ENCODE measurements at regions not wholly inside any gene's neighbourhood (a gene's known extent, or its start where the extent isn't known, plus 50 kb on each side); places are given as distances from the start of the nearest gene placed in this dataset.
"Not testable (repeated sequence)": the region's sequence is repeated elsewhere in the genome, so short reads cannot be mapped to it uniquely, and the experiment has no call there.

GRCh38 chr1:116185161-116185701 lies 74.0 kb downstream of the MAB21L3 start:
- DNase-seq, result no peak

DNA sequence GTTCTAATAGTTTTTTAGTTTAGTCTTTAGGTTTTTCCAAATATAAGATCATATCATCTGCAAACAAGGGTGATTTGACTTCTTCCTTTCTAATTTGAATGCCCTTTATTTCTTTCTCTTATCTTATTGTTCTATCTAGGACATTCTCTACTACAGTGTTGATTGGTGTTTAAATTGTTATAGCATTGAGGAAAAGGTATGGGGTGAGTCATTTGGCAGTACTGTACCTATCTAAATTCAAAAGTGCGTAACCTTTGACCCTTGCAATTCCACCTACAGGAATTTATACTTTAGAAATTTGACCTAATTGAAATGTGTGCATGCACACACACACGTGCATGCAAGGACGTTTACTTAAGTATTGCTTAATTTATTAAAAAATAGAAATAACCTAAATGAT lies 78.3 kb downstream of the MAB21L3 start:
- no peak for DNase-seq

GRCh38 chr1:116191294-116191693 lies 80.1 kb downstream of the MAB21L3 start:
- DNase-seq, result no peak

GRCh38 chr1:116193768-116194167 lies 82.6 kb downstream of the MAB21L3 start:
- no peak for DNase-seq

DNA sequence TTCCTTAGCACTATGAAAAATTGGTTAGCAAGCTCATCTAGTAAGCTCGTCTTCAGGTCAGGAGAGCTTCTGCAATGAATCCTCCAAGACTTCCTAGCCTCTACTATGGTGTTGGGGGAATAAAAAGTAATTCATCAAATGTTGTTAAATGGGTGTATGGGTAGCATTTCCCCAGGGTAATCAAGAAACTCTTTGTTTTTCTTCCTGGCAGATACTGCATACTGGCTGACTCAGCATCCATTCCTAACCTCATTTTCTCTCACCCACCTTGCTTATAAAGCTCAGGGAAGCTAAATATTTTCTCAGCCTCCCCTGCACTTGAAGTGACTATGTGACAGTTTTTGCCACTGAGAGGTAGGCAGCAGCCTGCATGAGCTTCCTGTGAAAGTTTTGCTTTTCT lies 83.4 kb downstream of the MAB21L3 start:
- DNase-seq, result no peak

DNA sequence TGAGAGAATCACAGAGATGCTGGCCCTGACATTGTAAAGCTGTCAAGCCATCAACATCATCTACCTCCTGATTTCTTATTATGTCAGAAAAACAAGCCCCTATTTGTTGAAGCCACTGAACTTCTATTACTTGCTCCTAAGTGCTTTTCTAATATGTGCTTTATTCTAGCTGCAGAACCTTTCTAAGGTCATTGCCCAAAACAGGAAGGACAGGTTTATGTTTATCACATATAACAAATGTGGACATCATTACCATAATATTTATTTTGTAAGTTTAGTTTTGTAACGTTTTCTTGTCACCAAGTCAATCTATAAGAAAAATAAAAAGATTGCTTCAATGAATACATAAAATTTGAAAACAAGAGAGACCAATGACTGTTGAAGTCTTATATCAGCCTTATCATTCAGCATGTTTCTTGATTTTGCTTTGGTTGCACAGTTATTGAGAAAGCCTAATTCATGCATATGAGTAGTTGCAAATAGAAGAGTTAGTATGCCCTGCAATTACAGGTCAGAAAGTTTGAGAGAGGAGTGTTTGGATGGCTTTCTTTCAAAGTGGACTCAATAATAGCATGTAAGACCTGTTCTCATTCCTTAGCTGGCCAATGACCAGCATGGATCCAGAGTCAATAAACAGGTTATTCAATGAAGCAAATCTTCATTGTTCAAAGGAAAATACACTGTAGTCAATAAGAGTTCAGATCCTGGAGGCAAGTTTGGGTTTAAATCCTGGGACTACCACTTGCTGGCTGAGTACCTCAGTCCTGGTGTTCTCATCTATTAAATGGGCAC lies 84.1 kb downstream of the MAB21L3 start:
- no peak for DNase-seq

- DNase-seq, result not testable (repeated sequence)
Observed at GRCh38 chr1:116200343-116200742, 89.1 kb downstream of the MAB21L3 start.

- DNase-seq, result no peak
Observed at GRCh38 chr1:116201911-116202310, 90.7 kb downstream of the MAB21L3 start.

DNA sequence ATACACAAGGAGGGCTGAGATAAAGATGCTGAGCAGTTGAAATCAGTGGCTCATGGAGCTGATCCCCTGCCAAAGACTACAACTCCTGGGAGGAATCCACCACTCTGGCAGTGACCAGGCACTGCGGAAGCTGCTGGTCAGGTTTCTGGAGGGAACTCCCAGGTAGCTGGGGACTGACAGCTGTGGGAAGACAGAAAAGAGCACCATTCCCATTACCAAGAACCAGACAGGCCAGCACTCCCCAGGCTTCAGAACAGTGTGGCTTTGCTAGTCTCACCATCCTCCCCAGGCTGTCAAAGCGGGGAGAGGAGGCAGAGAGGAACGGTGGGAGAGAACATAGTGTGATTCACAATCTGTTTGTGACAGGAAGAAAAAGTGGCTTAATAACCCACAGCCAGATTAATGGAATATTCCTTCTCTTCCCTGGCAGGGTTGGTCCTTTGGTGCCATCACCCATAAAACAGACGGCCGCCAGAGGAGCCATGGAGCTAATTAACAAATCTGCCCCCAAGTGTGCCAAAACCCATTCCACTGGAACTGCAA lies 92.1 kb downstream of the MAB21L3 start:
- DNase-seq, result no peak

GRCh38 chr1:116203920-116204319 lies 92.7 kb downstream of the MAB21L3 start:
- DNase-seq, result no peak

DNA sequence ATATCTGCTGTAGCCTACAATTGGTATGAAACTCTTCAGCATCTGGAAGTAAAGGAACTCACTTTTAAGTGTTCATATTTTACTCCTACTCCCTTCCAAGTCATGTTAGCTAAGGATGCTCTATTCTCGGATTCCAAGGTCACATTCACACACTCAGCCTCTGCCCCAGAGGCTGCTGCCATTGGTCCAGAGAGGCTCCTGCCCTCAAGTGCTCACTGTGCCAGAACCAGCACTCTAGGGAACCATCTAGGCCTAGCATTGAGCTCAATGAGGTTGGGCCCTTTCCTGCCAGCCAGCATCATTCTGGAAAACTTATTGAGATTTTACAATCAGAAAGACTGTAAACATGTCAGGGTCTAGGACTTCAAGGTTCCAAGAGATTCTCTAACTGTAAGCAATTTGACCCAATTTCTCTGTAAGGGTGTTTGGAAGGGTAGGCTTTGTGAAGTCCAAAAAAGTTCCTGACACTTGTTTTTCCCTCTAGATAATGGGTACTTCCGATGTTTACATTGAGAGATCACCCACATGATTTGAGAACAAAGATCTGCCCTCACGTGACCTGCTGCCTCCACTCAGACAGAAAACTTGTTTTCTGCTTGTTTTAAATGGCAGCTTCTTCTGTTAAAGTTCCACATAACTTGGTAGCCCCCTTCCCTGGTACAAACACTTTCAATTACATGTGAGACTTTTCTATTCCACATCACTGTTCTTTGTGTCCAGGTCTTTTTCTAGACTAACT lies 94.9 kb downstream of the MAB21L3 start:
- DNase-seq, result no peak

- DNase-seq, result no peak
Observed at GRCh38 chr1:116207126-116207735, 96.0 kb downstream of the MAB21L3 start.

GRCh38 chr1:116208136-116208535 lies 96.9 kb downstream of the MAB21L3 start:
- DNase-seq, result no peak

GRCh38 chr1:116211294-116211693 lies 100.1 kb downstream of the MAB21L3 start:
- no peak for DNase-seq

DNA sequence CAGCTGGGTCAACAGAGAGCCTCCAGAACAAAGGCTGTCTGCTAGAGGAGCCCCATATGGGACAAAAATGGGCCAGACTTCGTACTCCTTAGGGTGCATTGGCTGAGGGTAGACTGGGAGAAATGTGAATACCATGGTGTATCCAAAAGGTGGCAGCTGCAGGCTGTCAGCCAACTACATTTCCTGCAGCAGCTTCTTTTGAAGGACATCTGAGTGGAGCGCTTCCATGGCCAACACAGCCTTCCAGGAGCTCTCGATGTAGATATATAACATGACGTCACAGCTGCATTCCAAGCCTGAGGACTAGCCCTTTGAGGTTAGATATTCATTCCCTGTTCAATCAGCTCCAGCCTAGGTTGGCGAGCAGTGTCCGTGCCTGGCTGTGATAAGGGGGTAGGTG lies 107.7 kb downstream of the MAB21L3 start:
- DNase-seq, result no peak

GRCh38 chr1:116219651-116220434 lies 108.6 kb downstream of the MAB21L3 start:
- DNase-seq, result no peak

GRCh38 chr1:116224111-116224510 lies 112.9 kb downstream of the MAB21L3 start:
- no peak for DNase-seq

DNA sequence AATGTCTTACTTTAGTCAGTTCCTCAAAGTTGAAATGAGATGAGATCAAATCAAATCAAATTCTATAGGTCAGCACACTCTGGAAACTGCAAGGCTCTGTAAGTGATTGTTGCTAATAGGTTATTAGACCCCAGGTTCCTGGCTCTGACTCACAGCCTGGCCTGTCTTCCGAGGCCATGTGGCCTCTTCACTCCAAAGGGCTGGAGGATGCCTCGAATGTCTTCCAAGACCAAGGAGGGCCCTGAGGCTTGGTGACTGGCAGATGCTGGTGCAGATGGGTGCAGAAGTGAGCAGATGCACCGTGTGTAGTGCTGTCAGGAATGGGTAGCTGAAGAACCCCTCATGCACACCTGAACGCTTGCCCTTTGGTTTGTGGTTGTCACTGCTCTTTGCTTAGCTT lies 113.4 kb downstream of the MAB21L3 start:
- no peak for DNase-seq

GRCh38 chr1:116226017-116226416 lies 114.8 kb downstream of the MAB21L3 start:
- no peak for DNase-seq

- DNase-seq, result no peak
Observed at GRCh38 chr1:116228511-116228910, 117.3 kb downstream of the MAB21L3 start.

DNA sequence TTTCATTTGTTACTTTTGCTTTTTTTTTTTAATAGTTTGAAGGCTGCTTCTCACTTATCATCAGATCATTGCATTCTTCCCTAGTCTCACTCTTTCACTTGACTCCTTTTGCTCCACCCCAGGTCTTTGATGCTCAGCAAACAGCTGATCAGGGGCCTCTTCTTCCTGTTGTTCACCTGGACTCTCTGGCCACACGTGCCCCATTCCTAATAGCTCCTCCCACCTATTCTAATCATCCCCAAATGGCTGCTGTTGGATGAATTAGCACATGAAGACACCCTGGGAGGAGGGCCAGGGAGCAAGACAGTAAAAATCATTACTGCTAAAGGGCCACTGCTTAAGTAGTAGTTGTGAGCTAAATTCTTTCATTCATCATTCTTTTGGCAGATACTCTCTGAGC lies 119.5 kb downstream of the MAB21L3 start:
- DNase-seq, result no peak

DNA sequence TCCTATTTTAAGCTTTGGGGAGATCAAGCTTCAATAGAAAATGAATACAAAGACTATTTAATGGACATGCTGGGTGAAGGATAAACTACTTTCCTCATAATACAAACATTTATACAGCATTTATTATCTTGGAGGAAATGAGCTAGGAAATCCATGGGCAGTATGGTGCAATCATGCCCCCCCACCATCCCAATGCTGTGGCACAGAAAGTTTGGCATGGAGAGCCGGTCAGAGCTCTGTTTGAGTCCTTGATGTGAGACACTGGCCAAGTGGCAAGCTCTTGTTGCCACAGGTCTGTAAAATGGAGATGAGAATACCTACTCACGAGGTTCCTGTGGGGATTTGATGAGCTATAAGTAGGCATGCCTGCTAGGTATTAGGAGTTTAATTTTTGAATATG lies 120.6 kb downstream of the MAB21L3 start:
- DNase-seq, result no peak

Measured in dermis blood vessel endothelial cell (primary cell).